Embryonic facial prominence (tissue), 1 donor: ENCODE measurements at regions not wholly inside any gene's neighbourhood (a gene's known extent, or its start where the extent isn't known, plus 50 kb on each side); places are given as distances from the start of the nearest gene placed in this dataset.

Source experiments
- DNase-seq: peaks from one replicate; pipeline ENCODE4 v3.0.0-alpha.2; 2016; ENCODE audit errors: extremely low spot score

DNA sequence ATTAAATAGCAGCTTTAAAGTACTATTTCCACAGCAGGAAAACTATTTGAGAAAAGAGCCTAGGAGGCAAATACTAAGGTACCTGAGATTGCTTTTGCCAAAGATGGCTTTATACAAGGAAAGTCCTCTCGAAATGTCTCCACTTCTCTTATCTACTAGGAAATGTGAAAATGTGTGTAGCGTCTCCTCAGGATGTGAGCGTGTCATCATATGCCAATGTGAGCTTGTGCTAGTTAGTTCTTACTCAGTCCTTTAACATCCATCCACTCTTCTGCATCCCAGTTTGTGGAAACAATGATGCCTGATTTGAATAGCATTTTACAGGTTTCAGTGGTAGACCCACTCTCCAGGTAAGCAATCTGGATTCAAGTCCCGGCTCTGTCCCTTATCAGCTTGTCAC is 421.0 kb downstream of the DYNC2H1 start:
- DNase-seq, result no peak

DNA sequence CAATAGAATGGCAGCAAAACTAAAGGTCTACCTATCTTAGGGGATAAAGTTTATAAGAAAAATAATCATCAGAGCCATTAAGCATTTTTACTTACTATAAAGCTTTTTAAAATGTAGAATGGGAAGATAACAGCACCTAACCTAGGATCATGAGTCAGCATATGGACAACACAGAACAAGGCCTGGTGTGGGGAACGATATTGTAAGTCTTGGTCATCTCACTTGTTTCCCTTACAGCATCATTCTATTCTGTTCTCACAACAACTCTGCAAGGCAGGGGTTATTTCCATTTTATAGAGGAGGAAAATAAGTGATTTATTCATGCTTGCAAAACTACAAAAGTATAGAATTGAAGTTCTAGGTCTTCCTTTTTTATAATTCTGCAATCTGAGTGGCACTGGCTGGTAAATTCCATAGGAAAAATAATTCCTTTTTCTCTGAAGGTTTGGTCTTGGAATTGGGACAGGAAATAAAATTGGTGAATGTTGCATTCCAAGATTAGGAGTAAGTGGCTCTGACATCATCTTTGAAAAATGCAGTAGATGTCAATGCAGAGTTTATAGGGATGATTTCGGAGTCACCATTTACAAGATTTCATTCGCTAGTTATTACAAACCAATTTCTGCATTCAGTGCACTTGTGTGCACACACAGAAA is 423.0 kb downstream of the DYNC2H1 start:
- no peak for DNase-seq

DNA sequence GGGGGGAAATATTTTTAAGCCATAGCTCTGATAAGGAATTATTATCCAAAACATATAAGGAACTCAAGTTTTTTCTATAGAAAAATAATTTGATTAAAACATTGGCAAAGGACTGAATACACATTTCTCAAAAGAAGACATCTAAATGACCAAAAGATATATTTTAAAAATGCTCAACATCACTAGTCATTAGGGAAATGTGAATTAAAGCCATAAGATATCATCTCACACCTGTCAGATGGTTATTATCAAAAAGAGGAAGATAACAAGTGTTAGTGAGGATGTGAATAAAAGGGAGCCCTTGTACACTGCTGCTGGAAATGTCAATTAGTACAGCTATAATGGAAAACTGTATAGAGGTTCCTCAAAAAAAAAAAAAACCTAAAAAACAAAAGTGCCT is 425.0 kb downstream of the DYNC2H1 start:
- no peak for DNase-seq

GRCh38 chr11:103534959-103535358 is 425.7 kb downstream of the DYNC2H1 start:
- DNase-seq, result no peak

DNA sequence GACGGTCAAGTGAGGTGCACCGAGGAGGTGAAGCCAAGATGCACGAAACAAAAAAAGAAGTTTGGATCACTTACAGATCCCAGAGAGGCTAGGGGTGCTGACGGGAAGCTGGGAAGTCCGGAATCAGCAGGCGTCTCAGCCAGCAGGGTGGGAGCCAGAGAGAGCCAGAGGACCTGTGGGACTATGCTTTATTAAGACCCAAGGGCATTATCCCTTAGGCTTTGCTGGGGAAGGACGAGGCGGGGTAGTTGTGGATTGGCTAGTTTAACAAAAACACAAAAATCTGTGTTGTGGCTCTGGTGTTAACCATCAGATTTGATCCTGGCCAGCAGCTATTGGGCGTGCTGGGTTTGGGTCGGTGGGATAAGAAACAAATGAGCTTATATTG is 427.1 kb downstream of the DYNC2H1 start:
- no peak for DNase-seq

DNA sequence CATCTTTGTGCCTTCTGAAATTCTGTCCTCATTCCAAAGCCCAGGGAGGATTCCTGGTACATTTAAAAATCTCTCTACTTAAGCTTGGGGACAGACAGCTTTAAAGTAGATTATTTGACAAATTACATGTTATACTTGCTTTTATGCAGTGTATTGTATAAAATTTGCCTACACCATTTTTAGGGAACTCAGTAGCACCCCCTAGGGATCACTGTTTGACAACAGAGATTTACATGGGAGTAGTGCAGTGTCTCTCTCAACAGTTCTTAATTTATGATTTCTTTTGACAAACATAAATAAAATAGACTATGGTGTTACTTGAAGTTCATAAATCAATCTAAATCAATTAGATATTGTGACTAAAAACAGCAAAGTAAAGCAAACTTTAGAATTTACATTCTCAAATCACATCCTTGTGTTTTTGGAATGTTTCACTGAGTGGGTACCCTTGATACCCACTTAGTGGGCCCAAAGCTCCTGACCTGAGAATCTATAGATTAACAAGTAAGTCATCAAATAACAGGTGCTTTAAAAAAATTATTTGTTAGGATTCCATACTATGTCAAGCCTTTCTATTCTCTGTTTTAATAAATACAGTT is 428.8 kb downstream of the DYNC2H1 start:
- DNase-seq, result no peak

- no peak for DNase-seq
Measured at GRCh38 chr11:103539166-103539565, 429.9 kb downstream of the DYNC2H1 start.

DNA sequence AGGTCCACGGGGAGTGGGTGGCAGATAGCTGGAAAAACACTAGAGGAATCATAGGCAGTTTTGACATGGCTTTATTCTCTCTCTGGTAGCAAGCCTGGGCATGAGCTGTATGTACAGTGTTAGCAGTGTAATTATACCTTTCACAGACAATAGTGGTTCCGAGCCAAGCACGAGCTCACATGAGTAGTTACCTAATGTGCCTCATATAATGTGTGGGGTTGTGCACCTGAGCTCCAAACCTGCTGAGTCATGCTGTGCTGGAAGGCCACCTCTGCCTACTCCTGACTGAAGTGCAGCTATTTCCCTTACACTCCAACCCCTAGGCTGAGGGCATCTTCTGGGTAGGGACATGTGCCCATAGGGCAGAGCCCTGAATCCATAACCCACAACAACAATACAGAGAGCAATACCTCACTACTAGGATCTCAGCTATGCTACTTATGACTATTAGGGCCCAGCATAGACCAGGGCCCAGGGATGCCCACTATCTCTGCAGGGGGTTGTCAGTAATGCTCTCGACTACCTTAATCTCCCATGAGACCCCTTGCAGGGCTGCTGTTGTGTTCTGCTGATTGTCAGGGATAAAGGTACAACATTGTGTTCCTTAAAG is 432.1 kb downstream of the DYNC2H1 start:
- DNase-seq, result no peak

- DNase-seq, result no peak
Measured at GRCh38 chr11:103542851-103543250, 433.6 kb downstream of the DYNC2H1 start.

GRCh38 chr11:103543456-103543855 is 434.2 kb downstream of the DYNC2H1 start:
- DNase-seq, result no peak

- no peak for DNase-seq
Measured at GRCh38 chr11:103544874-103545273, 435.6 kb downstream of the DYNC2H1 start.

DNA sequence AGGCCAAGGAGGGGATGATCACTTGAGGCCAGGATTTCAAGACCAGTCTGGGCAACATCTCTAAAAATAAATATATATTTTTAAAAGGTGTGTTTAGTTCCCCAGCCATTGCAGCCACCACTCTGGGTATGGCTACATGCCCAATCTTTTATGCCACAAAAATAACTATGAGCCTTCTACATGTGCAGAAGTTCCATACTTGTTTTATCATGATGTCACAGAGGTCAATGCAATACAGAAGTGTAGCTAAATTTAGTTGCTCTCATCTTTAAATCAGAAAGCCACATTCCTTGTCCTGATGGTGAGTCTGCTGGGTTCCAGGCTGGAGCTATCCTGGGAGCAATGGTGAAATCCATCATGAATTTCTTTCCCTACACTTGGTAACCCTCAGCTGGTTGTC is 436.3 kb downstream of the DYNC2H1 start:
- no peak for DNase-seq

GRCh38 chr11:103546236-103546635 is 437.0 kb downstream of the DYNC2H1 start:
- no peak for DNase-seq

GRCh38 chr11:103547024-103547423 is 437.8 kb downstream of the DYNC2H1 start:
- no peak for DNase-seq

DNA sequence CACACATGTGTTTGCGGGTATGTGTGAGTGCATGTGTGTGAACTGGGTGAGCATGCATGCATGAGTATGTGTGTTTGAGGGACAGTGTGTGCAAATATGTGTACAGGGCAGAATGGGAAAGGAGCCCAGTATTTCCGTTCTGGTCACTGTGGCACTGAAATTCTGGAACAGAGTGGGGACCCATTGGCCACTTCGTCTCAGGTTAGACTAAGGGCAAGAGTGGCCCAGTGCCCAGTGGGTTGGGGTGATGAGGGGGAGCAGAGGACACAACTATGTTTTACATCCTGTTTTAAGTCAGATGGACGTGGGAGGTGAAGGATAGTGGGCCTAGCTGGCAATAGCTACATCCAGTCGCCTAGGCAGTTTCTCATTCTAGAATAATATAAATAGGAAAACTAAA is 438.5 kb downstream of the DYNC2H1 start:
- DNase-seq, result no peak

GRCh38 chr11:103548838-103549237 is 439.6 kb downstream of the DYNC2H1 start:
- no peak for DNase-seq

DNA sequence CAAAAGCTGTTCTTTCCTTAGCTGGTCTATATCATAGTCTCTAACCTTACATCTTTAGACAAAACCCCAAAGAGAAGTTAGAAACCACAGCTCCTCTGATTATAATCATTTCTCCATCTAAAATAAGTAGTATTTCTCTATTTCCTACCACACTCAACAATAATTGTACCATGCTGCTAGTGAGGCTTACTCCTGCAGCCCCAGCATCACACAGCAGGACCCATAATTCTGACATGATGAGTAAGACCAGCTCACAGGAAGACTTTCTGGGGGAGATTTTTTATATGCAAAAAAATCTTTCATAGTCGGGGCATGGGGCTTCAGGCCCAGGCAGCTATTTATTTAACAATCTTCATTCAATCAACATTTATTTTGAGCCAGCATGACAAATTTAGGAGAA is 441.6 kb downstream of the DYNC2H1 start:
- DNase-seq, result no peak

GRCh38 chr11:103552086-103552485 is 442.9 kb downstream of the DYNC2H1 start:
- no peak for DNase-seq

DNA sequence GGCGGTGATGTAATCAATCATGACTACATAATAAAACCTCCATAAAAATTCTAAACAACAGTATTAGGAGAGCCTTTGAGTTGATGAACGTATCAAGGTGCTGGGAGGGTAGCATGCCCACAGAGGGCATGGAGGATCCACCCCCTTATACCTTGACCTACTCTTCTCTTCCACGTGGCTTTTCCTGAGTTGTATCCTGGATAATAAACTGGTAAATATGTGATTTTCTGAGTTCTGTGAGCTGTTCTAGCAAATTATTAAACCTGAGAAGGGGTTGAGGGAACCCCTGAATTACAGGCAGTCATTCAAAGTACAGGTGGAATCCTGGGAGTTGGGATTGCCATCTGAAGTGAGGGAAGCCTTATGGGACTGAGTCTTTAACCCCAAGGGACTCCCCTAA is 446.9 kb downstream of the DYNC2H1 start:
- DNase-seq, result no peak

GRCh38 chr11:103566116-103566515 is 456.9 kb downstream of the DYNC2H1 start:
- no peak for DNase-seq

DNA sequence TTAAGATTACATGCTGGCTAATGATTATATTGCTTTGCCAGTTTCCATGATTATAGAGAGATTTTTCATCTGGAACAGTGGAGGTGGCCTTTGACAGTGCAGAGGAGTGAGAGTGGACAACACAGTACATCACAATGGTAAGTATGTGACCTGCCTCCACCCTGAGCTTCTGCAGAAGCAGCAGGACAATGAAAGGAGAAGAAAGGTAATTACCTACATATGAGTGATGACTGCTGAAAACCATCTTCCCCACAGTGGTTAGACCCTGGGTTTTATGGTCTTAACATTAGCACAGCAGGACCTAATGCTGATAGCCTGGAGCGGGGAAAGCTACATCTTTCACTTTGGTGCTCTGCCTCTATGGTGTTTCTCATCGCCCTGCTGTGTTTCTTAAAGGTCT is 454.7 kb upstream of the DDI1 start:
- no peak for DNase-seq

- DNase-seq, result no peak
Measured at GRCh38 chr11:103582351-103582909, 454.0 kb upstream of the DDI1 start.

- no peak for DNase-seq
Measured at GRCh38 chr11:103584021-103584420, 452.4 kb upstream of the DDI1 start.
